BJ (cell line): ENCODE measurements at regions not wholly inside any gene's neighbourhood (a gene's known extent, or its start where the extent isn't known, plus 50 kb on each side); places are given as distances from the start of the nearest gene placed in this dataset.

Experiments
- CTCF ChIA-PET: fragments of 350-600 bp; formaldehyde crosslinking; extraction: SDS; loops from one replicate; lab custom pipeline; 2021; ENCODE audit warnings: antibody characterized with exemption, inconsistent platforms; lab: Yijun Ruan, JAX
- POLR2A ChIA-PET: fragments of 300-600 bp; sonication (Branson Sonifier 250); formaldehyde crosslinking; extraction: SDS; loops from one replicate; lab custom pipeline; 2021; ENCODE audit warnings: antibody characterized with exemption; lab: Charles Lee
- DNase-seq: peaks from one replicate; pipeline ENCODE4 v3.0.0-alpha.2; 2011; ENCODE audit warnings: low read depth
- H3K27me3 ChIP-seq: 2 replicates; pipeline ENCODE4 v1.6.0; 2011; ENCODE audit warnings: low read length; ENCODE audit not compliant: control insufficient read depth, insufficient read depth
- H3K36me3 ChIP-seq: 2 replicates; pipeline ENCODE4 v1.5.1; 2011; ENCODE audit warnings: low read length; ENCODE audit not compliant: control insufficient read depth, insufficient read depth
- H3K4me3 ChIP-seq: 2 replicates; pipeline ENCODE4 v1.5.1; 2011; ENCODE audit warnings: low read depth, mild to moderate bottlenecking, control low read depth, low read length
- CTCF ChIP-seq: IDR thresholded peaks from 2 replicates; pipeline ENCODE4 v1.5.1; 2011; ENCODE audit warnings: low read depth, mild to moderate bottlenecking, control low read depth, inconsistent platforms, low read length, moderate library complexity; ENCODE audit not compliant: insufficient read depth

GRCh38 chr7:132022188-132022587, 465.8 kb upstream of the PODXL start:
- no peaks in the 10 kb centered on the region for H3K36me3 ChIP-seq
- H3K4me3 ChIP-seq, result no peak overlapping the region
- ChIA-PET POLR2A (no interaction called here), CTCF (interaction anchor here (2.1 kb wide), 1 partner anchor 23 kb away, joined by 4 read pairs; no protein-coding TSS in a partner anchor)
- DNase-seq, result no peak
- TF ChIP-seq CTCF, result no peak
- H3K27me3 ChIP-seq, result peaks cover 2% of the 10 kb centered on the region; the same call in 1 of the 2 replicates

- DNase-seq, result no peak
Measured at GRCh38 chr7:132019703-132020102, 463.3 kb upstream of the PODXL start.

DNA sequence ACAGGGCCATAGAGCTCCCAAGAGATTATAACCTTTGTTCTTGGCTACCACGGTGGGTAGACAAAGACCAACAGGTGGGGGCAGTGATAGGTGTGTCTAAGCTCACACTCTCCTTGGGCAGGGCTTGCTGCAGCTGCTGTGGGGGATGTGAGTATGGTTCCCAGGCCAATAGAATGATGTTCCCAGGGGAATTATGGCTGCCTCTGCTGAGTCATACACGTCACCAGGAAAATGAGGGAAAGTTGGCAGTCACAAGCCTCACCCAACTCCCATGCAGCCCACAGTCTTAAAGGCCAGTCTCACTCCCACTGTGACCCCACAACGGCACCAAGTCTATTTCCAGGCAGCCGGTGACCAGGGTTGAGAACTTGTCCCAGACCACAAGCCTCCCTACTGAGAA, 453.4 kb upstream of the PODXL start:
- CTCF ChIA-PET, result no interaction called here
- Histone ChIP-seq H3K4me3 (no peak overlapping the region), H3K36me3 (no peaks in the 10 kb centered on the region), H3K27me3 (no peaks in the 10 kb centered on the region)
- DNase-seq, result no peak
- no peak for TF ChIP-seq CTCF
- POLR2A ChIA-PET, result no interaction called here

More at GRCh38 chr7:132019703-132020102, 463.3 kb upstream of the PODXL start:
- POLR2A ChIA-PET, result no interaction called here
- H3K27me3 ChIP-seq, result no peaks in the 10 kb centered on the region
- CTCF ChIA-PET, result no interaction called here
- H3K4me3 ChIP-seq, result no peak overlapping the region
- TF ChIP-seq CTCF, result no peak
- H3K36me3 ChIP-seq, result no peaks in the 10 kb centered on the region

DNA sequence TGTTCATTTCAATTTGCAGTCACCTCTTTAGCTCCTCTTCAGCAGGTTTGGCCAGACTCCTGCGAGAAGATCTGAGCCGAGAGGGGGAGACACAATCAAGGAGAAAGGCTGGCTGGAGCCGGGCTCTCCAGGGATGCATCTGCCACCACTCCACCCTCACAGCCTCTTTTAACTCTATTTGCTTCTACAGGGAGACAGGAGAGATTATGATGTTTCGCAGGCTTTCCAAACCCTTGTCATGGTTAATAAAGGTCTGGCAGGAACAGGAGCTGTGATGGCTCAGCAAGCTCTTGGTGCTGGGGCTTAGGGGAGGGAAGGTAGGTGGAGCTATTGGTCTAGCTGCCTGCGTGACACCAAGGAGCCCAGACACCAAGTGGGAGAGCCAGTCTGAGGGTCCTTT, 448.1 kb upstream of the PODXL start:
- no peak for DNase-seq
- ChIA-PET CTCF (interaction anchor here (0.6 to 2.3 kb wide), 22 partner anchors 9 to 576 kb away, joined by 3 to 16 read pairs (median 3); no protein-coding TSS in a partner anchor), POLR2A (no interaction called here)
- peak; percentile 39 for TF ChIP-seq CTCF
- Histone ChIP-seq H3K36me3 (no peaks in the 10 kb centered on the region), H3K27me3 (0 out of 2 replicates have a peak, but pooled peaks cover 1% of the 10 kb centered on the region), H3K4me3 (no peak overlapping the region)

DNA sequence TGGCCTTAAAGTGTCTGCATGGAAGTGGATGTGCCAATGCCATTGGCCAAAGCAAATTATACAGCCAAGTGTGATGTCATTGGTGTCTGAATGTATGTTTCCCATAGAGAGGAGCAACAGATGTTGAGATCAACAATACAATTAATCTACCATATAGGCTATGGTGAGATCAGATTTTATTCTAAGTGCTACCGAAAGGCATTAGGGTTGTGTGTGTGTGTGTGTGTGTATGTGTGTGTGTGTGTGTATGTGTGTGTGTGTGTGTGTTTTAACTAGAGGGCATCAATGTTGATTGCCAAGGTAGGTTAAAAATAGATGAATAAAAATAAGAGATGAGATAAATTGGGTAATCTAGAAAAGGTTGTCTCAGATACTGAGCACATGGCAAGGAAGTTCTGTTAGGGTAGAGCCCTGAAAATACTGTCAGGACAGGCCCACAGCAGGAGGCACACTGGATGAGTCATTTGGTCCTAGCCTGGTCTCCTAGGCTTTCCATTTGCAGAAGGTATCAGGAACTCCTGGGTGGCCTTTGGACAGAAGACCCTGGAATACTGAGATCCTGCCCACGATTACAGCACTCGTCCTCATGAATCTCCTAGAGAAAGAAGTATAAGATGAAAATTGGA, 446.0 kb upstream of the PODXL start:
- H3K27me3 ChIP-seq, result 0 out of 2 replicates have a peak, but pooled peaks cover 1% of the 10 kb centered on the region
- no peaks in the 10 kb centered on the region for H3K36me3 ChIP-seq
- no peak overlapping the region for H3K4me3 ChIP-seq
- DNase-seq, result no peak
- ChIA-PET POLR2A (no interaction called here), CTCF (no interaction called here)
- no peak for TF ChIP-seq CTCF
